HUES6 (cell line): ENCODE measurements at regions not wholly inside any gene's neighbourhood (a gene's known extent, or its start where the extent isn't known, plus 50 kb on each side); places are given as distances from the start of the nearest gene placed in this dataset.
"Not testable (repeated sequence)": the region's sequence is repeated elsewhere in the genome, so short reads cannot be mapped to it uniquely, and the experiment has no call there.

Experiments
- H3K27ac ChIP-seq: 2 replicates; pipeline ENCODE4 v1.7.0; 2013; ENCODE audit warnings: low read depth, mild to moderate bottlenecking, low read length, inconsistent platforms
- H3K27me3 ChIP-seq: 2 replicates; pipeline ENCODE4 v1.6.1; 2013; ENCODE audit warnings: low read length; ENCODE audit not compliant: control insufficient read depth, insufficient read depth
- H3K36me3 ChIP-seq: 2 replicates; pipeline ENCODE4 v1.6.1; 2013; ENCODE audit warnings: low read length; ENCODE audit not compliant: control insufficient read depth, insufficient read depth
- H3K4me1 ChIP-seq: 2 replicates; pipeline ENCODE4 v1.6.1; 2013; ENCODE audit warnings: low read length; ENCODE audit not compliant: control insufficient read depth, insufficient read depth
- H3K4me3 ChIP-seq: 2 replicates; pipeline ENCODE4 v1.5.1; 2013; ENCODE audit warnings: low read depth, low read length
- H3K9ac ChIP-seq: one replicate; pipeline ENCODE4 v1.6.1; 2013; ENCODE audit warnings: mild to moderate bottlenecking, low read length
- H3K9me3 ChIP-seq: 2 replicates; pipeline ENCODE4 v1.6.1; 2013; ENCODE audit warnings: low read depth, low read length; ENCODE audit not compliant: control insufficient read depth, insufficient read depth

DNA sequence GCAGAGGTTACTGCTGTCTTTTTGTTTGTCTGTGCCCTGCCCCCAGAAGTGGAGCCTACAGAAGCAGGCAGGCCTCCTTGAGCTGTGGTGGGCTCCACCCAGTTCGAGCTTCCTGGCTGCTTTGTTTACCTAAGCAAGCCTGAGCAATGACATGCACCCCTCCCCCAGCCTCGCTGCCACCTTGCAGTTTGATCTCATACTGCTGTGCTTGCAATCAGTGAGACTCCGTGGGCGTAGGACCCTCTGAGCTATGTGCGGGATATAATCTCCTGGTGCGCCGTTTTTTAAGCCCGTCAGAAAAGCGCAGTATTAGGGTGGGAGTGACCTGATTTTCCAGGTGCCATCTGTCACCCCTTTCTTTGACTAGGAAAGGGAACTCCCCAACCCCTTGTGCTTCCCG, 187.1 kb upstream of the ZC4H2 start:
- peaks cover 39% of the 10 kb centered on the region for H3K9me3 ChIP-seq
- not testable (repeated sequence) for H3K9ac ChIP-seq, H3K27ac ChIP-seq, H3K4me3 ChIP-seq, H3K4me1 ChIP-seq, H3K27me3 ChIP-seq, H3K36me3 ChIP-seq

DNA sequence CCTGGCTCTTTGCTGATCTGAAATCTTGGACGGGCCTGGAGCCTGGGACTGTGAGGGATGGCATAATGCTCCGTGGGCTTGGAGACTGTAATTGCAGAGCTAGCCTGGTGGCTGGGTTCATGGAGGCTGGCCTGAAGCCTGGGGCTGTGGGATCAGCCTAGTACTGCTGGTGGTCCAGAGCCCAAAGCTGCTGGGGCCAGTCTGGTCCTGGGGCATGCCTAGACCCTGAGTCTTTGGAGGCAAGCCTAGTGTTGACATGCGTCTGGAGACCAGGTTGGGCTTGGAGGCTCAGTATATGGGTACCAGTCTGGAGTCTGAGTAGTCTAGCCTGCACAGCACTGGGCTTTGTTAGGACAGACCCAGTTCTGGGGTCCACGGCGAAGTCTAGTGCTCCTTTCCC, 172.0 kb upstream of the ZC4H2 start:
- no peaks in the 10 kb centered on the region for H3K27me3 ChIP-seq
- H3K4me3 ChIP-seq: no peak overlapping the region
- no peak overlapping the region for H3K9ac ChIP-seq
- H3K9me3 ChIP-seq: peaks cover 39% of the 10 kb centered on the region
- H3K36me3 ChIP-seq: no peaks in the 10 kb centered on the region
- no peaks in the 10 kb centered on the region for H3K4me1 ChIP-seq
- H3K27ac ChIP-seq: no peak overlapping the region

DNA sequence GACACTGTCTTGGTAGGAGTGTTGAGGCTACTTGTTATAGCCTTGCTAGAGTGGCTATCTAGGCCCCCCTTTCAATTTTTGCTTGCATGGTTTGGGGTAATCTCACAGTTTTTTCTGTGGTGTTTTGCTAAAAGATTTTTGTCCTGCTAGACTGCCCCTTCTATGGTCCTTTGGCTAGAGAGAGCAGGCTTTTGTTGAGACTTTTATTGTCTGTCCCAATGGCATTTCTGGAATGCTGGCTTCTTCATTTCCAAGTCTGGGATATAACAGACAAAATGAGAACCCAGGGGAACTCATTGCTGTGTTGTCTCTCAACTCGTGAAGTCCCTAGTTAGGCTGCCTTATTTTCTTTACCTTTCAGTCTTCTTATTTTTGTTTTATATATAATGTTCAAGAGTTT, 160.2 kb upstream of the ZC4H2 start:
- H3K9me3 ChIP-seq: peaks cover 41% of the 10 kb centered on the region
- peak overlapping the region; percentile 50 for H3K9ac ChIP-seq
- H3K27me3 ChIP-seq: no peaks in the 10 kb centered on the region
- peaks cover 3% of the 10 kb centered on the region; the same call in 1 of the 2 replicates for H3K4me1 ChIP-seq
- peak overlapping the region; percentile 48; the same call in 1 of the 2 replicates for H3K27ac ChIP-seq
- no peak overlapping the region for H3K4me3 ChIP-seq
- H3K36me3 ChIP-seq: no peaks in the 10 kb centered on the region

DNA sequence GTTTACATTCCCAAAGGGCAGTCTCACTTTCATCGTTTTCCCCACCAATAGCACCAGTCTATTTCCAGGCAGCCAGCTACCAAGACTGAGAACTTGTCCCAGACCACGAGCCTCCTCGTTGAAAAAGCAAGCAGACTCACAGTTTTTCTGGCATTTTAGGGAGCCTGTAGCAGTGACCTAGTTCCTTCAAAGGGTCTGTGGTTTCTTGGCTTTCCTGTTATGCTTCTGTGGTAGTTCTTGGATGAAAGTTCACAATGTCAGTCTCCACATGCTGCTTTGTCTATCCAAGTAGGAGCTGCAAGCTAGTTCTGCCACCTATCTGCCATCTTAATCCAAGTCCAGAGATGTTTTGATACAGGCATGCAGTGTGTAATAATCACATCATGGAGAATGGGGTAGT, 151.6 kb upstream of the ZC4H2 start:
- no peak overlapping the region for H3K9ac ChIP-seq
- H3K36me3 ChIP-seq: no peaks in the 10 kb centered on the region; the same call in 1 of the 2 replicates
- H3K9me3 ChIP-seq: peaks cover 51% of the 10 kb centered on the region
- H3K4me3 ChIP-seq: no peak overlapping the region
- H3K27ac ChIP-seq: no peak overlapping the region
- H3K27me3 ChIP-seq: no peaks in the 10 kb centered on the region
- no peaks in the 10 kb centered on the region for H3K4me1 ChIP-seq

DNA sequence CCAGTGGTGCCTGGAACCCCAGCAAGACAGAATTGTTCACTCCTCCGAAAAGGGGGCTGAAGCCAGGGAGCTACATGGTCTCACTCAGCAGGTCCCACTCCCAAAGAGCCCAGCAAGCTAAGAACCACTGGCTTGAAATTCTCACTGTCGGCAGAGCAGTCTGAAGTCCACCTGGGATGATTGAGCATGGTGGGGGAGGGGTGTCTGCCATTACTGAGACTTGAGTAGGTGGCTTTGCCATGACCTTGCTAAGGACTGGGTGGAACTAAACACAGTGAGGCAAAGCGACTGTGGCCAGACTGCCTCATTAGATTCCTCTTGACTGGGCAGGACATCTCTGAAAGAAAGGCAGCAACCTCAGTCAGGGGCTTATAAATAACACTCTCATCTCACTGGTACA, 122.6 kb upstream of the ZC4H2 start:
- Histone ChIP-seq H3K9me3 (peaks cover 61% of the 10 kb centered on the region), H3K4me3 (no peak overlapping the region), H3K4me1 (no peaks in the 10 kb centered on the region), H3K27ac (no peak overlapping the region), H3K9ac (no peak overlapping the region), H3K36me3 (peaks cover 2% of the 10 kb centered on the region; the same call in 1 of the 2 replicates), H3K27me3 (no peaks in the 10 kb centered on the region)

DNA sequence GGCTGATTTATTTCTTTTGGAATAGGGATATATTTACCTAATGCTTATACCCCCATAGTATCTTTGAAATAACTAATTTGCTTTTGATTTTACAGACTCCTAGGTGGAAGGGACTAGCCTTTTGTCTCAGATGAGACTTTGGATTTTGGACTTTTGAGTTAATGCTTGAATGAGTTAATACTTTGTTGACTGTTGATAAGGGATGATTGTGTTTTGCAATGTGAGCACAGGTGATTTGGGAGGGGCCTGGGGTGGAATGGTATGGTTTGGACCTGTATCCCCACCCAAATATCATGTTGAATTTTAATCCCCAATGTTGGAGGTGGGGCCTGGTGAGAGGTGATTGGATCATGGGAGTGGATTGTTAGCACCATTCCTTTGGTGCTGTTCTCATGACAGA, 117.4 kb upstream of the ZC4H2 start:
- no peak overlapping the region for H3K4me3 ChIP-seq
- H3K9me3 ChIP-seq: peaks cover 50% of the 10 kb centered on the region

DNA sequence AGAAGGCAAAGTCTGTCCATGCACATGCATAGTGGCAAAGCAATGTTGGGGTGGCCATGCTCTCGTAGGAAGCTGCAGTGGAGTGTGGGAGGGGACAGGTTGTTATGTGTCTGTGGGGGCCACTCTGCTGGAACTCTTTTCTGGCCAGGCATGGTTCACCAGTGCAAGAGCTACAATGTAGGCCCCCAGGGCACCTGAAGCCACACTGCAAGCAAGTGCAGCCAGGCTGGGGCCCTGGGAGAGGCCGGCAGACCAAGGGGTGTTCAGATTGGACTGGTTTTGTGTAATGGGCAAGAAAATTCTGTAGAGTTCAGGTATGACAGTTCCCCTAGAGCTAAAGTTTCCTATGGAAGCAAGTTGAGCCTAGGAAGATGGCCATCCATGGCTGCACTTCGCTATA, 97.0 kb upstream of the ZC4H2 start:
- peaks cover 65% of the 10 kb centered on the region for H3K9me3 ChIP-seq
- H3K36me3 ChIP-seq: 0 out of 2 replicates have a peak, but pooled peaks cover 2% of the 10 kb centered on the region
- H3K9ac ChIP-seq: no peak overlapping the region
- H3K4me1 ChIP-seq: 0 out of 2 replicates have a peak, but pooled peaks cover 2% of the 10 kb centered on the region
- H3K4me3 ChIP-seq: no peak overlapping the region
- H3K27me3 ChIP-seq: no peaks in the 10 kb centered on the region
- H3K27ac ChIP-seq: no peak overlapping the region

More for the DNA sequence above, 117.4 kb upstream of the ZC4H2 start:
- Histone ChIP-seq H3K4me1 (peaks cover 6% of the 10 kb centered on the region; the same call in 1 of the 2 replicates), H3K9ac (no peak overlapping the region), H3K27me3 (no peaks in the 10 kb centered on the region), H3K27ac (no peak overlapping the region), H3K36me3 (no peaks in the 10 kb centered on the region)

DNA sequence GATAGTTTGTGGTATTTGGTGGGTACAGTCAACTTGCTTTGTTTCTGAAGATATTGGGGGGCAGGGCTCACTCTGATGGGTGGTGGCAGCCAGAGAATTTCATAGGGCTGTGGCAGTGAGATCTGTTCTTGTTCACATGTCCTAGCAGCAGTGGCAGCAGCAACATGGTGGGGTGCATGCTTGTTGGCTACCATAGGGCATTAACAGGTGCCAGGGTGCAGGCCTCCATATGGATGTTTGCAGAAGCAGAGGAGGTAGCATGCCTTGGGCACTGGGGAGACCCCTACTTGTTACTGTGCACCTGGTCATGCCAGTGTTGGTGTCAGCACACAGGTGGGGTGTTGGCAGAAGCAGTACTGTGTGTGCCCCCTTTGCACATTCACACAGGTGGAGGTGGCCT, 96.3 kb upstream of the ZC4H2 start:
- Histone ChIP-seq H3K9ac (no peak overlapping the region), H3K4me1 (0 out of 2 replicates have a peak, but pooled peaks cover 2% of the 10 kb centered on the region), H3K9me3 (peaks cover 61% of the 10 kb centered on the region), H3K27ac (no peak overlapping the region), H3K27me3 (no peaks in the 10 kb centered on the region), H3K36me3 (0 out of 2 replicates have a peak, but pooled peaks cover 2% of the 10 kb centered on the region), H3K4me3 (no peak overlapping the region)

DNA sequence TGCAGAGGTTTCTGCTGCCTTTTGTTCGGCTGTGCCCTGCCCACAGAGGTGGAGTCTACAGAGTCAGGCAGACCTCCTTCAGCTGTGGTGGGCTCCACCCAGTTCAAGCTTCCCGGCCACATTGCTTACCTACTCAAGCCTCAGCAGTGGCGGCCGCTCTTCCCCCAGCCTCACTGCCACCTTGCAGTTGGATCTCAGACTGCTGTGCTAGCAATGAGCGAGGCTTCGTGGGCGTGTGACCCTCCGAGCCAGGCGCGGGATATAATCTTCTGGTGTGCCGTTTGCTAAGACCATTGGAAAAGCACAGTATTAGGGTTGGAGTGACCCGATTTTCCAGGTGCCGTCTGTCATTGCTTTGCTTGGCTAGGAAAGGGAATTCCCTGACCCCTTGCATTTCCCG, 82.4 kb upstream of the ZC4H2 start:
- not testable (repeated sequence) for H3K4me3 ChIP-seq, H3K9ac ChIP-seq, H3K27ac ChIP-seq, H3K4me1 ChIP-seq, H3K36me3 ChIP-seq, H3K27me3 ChIP-seq
- H3K9me3 ChIP-seq: peaks cover 32% of the 10 kb centered on the region

DNA sequence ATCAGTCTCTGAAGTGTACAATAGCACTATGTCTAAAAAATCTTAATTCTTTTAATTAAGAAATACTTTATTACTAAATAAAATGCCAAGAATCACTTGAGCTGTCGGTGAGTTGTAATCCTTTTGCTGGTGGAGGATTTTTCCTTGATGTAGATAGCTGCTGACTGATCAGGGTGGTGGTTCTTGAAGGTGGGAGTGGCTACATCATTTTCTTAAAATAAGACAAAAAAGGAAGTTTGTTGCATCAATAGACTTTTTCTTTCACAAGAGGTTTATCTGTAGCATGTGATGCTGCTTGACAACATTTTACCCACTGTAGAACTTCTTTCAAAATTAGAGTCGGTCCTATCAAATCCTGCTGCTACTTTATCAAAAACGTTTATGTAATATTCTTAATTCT, 68.8 kb upstream of the ZC4H2 start:
- no peak overlapping the region for H3K4me3 ChIP-seq
- H3K4me1 ChIP-seq: no peaks in the 10 kb centered on the region
- H3K9ac ChIP-seq: no peak overlapping the region
- H3K36me3 ChIP-seq: no peaks in the 10 kb centered on the region
- no peak overlapping the region for H3K27ac ChIP-seq
- peaks cover 46% of the 10 kb centered on the region for H3K9me3 ChIP-seq
- H3K27me3 ChIP-seq: no peaks in the 10 kb centered on the region

DNA sequence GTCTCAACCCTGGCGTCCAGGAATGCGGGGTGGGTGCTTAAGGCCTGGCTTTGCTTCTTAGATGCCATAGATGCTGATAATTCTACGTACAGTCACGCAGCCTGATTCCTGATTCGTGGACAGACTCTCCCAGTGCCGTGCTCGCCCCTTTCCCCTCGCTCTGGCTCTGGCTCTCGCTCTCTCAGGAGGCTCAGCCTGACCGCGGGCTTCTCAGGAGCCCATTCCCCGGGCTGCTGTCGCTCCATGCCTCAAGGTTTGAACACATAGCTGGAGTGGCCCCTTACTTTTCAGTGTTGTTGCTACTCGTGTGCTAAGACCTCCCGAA, 59.2 kb upstream of the ZC4H2 start:
- H3K27ac ChIP-seq: no peak overlapping the region
- no peaks in the 10 kb centered on the region for H3K27me3 ChIP-seq
- H3K4me3 ChIP-seq: peak overlapping the region; percentile 66
- peaks cover 3% of the 10 kb centered on the region; the same call in 1 of the 2 replicates for H3K9me3 ChIP-seq
- peak overlapping the region; percentile 65 for H3K9ac ChIP-seq
- peaks cover 2% of the 10 kb centered on the region; the same call in 1 of the 2 replicates for H3K4me1 ChIP-seq
- no peaks in the 10 kb centered on the region for H3K36me3 ChIP-seq
